ENCODE measurements at regions not wholly inside any gene's neighbourhood (a gene's known extent, or its start where the extent isn't known, plus 50 kb on each side); places are given as distances from the start of the nearest gene placed in this dataset.

- TF ChIP-seq CTCF (IDR thresholded peaks at IDR 0.05), result no peak
- no peak for TF ChIP-seq EZH2 (IDR thresholded peaks at IDR 0.05)
Observed at GRCh38 chr20:48126227-48126740, 341.0 kb upstream of the SULF2 start.
